A549 (cell line): ENCODE measurements at regions not wholly inside any gene's neighbourhood (a gene's known extent, or its start where the extent isn't known, plus 50 kb on each side); places are given as distances from the start of the nearest gene placed in this dataset.

Experiments
- ATAC-seq, 2 experiments: fragments of 200-7000 bp in 1 of 2; fragments of >200 bp in 1 of 2; cut with Nextera tagmentation in 1 of 2; cut with Tn5 transposase in 1 of 2; 3 replicates each; pipeline versions ENCODE4 v1.8.0 to v1.9.1; 2018 to 2020; ENCODE audit warnings: mild to moderate bottlenecking in 1 of 2, moderate library complexity in 1 of 2
- CTCF ChIA-PET: fragments of 300-600 bp; sonication (Branson Sonifier 250); formaldehyde crosslinking; extraction: SDS; loops from one replicate; lab custom pipeline; 2021; ENCODE audit warnings: antibody characterized with exemption, inconsistent platforms; lab: Yijun Ruan, JAX
- POLR2A ChIA-PET: fragments of 350-600 bp; formaldehyde crosslinking; extraction: SDS; loops from one replicate; lab custom pipeline; 2021; ENCODE audit warnings: antibody characterized with exemption, inconsistent platforms; lab: Yijun Ruan, JAX
- DNase-seq, 2 experiments: peaks; one replicate each; pipeline versions ENCODE4 v3.0.0 to v3.0.0-alpha.2; 2011 to 2016; ENCODE audit warnings: low read depth in 1 of 2, low spot score in 1 of 2
- FAIRE-seq: peaks from 2 replicates; lab custom pipeline; 2011; peaks lifted over from hg19 to GRCh38; lab: Jason Lieb, UNC
- H3K27ac ChIP-seq, 2 experiments: fragments of >200 bp; sonication (Bioruptor Twin); formaldehyde crosslinking; 3 replicates each; pipeline ENCODE4 v1.5.1; 2016 to 2017
- H3K4me1 ChIP-seq: fragments of >200 bp; sonication (Bioruptor Twin); formaldehyde crosslinking; 3 replicates; pipeline ENCODE4 v1.6.1; 2016
- H3K4me2 ChIP-seq: fragments of >200 bp; sonication (Bioruptor Twin); formaldehyde crosslinking; 3 replicates; pipeline ENCODE4 v1.6.1; 2016
- H3K4me3 ChIP-seq: fragments of >200 bp; sonication (Bioruptor Twin); formaldehyde crosslinking; 3 replicates; pipeline ENCODE4 v1.5.1; 2016
- H3K9me3 ChIP-seq: fragments of >200 bp; sonication (Bioruptor Twin); formaldehyde crosslinking; 3 replicates; pipeline ENCODE4 v1.6.1; 2016
- ATOH8 ChIP-seq: fragments of 250-450 bp; sonication (Bioruptor Pico); IDR thresholded peaks from 2 replicates; pipeline ENCODE4 v1.5.0; 2020; ENCODE audit warnings: low read depth, mild to moderate bottlenecking, moderate library complexity
- CEBPB ChIP-seq, 2 experiments: fragments of >200 bp in 1 of 2; sonication (Bioruptor Twin) in 1 of 2; formaldehyde crosslinking in 1 of 2; IDR thresholded peaks; 2 replicates each; pipeline ENCODE4 v1.6.1; 2012 to 2016
- CHD4 ChIP-seq: fragments of 200-600 bp; sonication (generic); IDR thresholded peaks from 2 replicates; pipeline ENCODE4 v1.6.1; 2016; ENCODE audit warnings: antibody characterized with exemption, mild to moderate bottlenecking, borderline replicate concordance
- FOXS1 ChIP-seq: fragments of 250-450 bp; sonication (Bioruptor Pico); IDR thresholded peaks from 2 replicates; pipeline ENCODE4 v1.5.0; 2020; ENCODE audit warnings: mild to moderate bottlenecking, moderate library complexity
- HOXB13 ChIP-seq: fragments of 250-450 bp; sonication (Bioruptor Pico); IDR thresholded peaks from 2 replicates; pipeline ENCODE4 v1.5.0; 2020; ENCODE audit warnings: low read depth, mild to moderate bottlenecking, moderate library complexity
- JUN ChIP-seq, 2 experiments: fragments of >200 bp; sonication (Bioruptor Twin); formaldehyde crosslinking; IDR thresholded peaks; 2 replicates in 1 of 2; 3 replicates in 1 of 2; pipeline ENCODE4 v1.6.1; 2016 to 2017
- KDM5A ChIP-seq: fragments of 200-600 bp; sonication (generic); IDR thresholded peaks from 2 replicates; pipeline ENCODE4 v1.6.1; 2016; ENCODE audit warnings: antibody characterized with exemption, mild to moderate bottlenecking
- MAFK ChIP-seq: fragments of 450-650 bp; IDR thresholded peaks from 2 replicates; pipeline ENCODE4 v1.6.1; 2014; ENCODE audit not compliant: partially characterized antibody
- NFE2L2 ChIP-seq: fragments of 150-350 bp; conservative IDR thresholded peaks from 2 replicates; pipeline ENCODE4 v1.6.1; 2014; ENCODE audit warnings: low read length
- NPAS2 ChIP-seq: fragments of 250-450 bp; sonication (Bioruptor Pico); IDR thresholded peaks from 2 replicates; pipeline ENCODE4 v1.8.0; 2022; ENCODE audit warnings: mild to moderate bottlenecking, moderate library complexity, borderline replicate concordance
- POLR2A ChIP-seq: IDR thresholded peaks from 2 replicates; pipeline ENCODE4 v1.6.1; 2012; ENCODE audit warnings: mild to moderate bottlenecking, low read length
- POLR2AphosphoS2 ChIP-seq: conservative IDR thresholded peaks from 2 replicates; pipeline ENCODE4 v1.6.1; 2012; ENCODE audit warnings: low read length, improper control_type of control experiment, inconsistent platforms
- RAD21 ChIP-seq, 2 experiments: fragments of >200 bp in 1 of 2; sonication (Bioruptor Twin) in 1 of 2; formaldehyde crosslinking in 1 of 2; IDR thresholded peaks in 1 of 2; conservative IDR thresholded peaks in 1 of 2; 2 replicates in 1 of 2; 3 replicates in 1 of 2; pipeline ENCODE4 v1.6.1; 2012 to 2018; ENCODE audit warnings: inconsistent platforms in 1 of 2
- SMC3 ChIP-seq: fragments of >200 bp; sonication (Bioruptor Twin); formaldehyde crosslinking; IDR thresholded peaks from 3 replicates; pipeline ENCODE4 v1.6.1; 2018; ENCODE audit warnings: inconsistent platforms
- TFCP2L1 ChIP-seq: fragments of 250-450 bp; sonication (Bioruptor Pico); IDR thresholded peaks from 2 replicates; pipeline ENCODE4 v1.5.0; 2021; ENCODE audit warnings: mild to moderate bottlenecking
- WGBS: methylation state at CpG from one replicate; pipeline ENCODE4 v1.1.6; 2017; ENCODE audit errors: missing lambda C conversion rate; 5-methylcytosine and 5-hydroxymethylcytosine counted together
- TF ChIP-seq, protein P1 (sequence below): fragments of 450-650 bp; IDR thresholded peaks from 2 replicates; pipeline ENCODE4 v1.6.1; 2014; ENCODE audit warnings: antibody characterized with exemption
- TF ChIP-seq, protein P2 (sequence below): fragments of 150-350 bp; IDR thresholded peaks from 2 replicates; pipeline ENCODE4 v1.6.1; 2014; ENCODE audit warnings: low read depth, mild to moderate bottlenecking, low read length

DNA sequence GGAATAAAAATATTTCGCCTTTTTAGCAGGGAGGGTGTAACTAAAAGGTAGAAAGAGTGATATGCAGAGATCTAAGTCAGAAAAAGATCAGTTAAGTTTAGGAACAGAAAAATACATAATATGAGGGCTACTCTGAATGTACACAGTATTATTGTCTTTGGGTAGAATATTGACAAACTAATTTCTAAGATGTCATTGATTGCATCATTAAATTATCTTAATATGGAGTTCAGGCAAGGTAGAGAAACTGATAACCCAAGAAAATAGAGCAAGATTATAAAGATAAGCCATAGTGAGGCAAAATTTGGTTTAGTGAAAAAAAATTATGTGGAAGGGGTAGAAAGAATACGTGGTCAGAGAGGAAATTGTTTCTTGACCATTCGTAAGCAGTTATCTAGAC, 629.0 kb upstream of the NXPH2 start:
- FAIRE-seq (no peak), DNase-seq (no peak), ATAC-seq (no peak)
- Histone ChIP-seq H3K27ac (no peak overlapping the region), H3K4me3 (no peak overlapping the region), H3K9me3 (no peaks in the 10 kb centered on the region), H3K4me1 (no peaks in the 10 kb centered on the region), H3K4me2 (no peak overlapping the region)
- ChIA-PET POLR2A (no interaction called here), CTCF (no interaction called here)
- WGBS, result 17% methylated on average over 3 of the region's 3 CpGs
- TF ChIP-seq JUN (IDR thresholded peaks at IDR 0.05), result no peak
- no peak for TF ChIP-seq CHD4
- no peak for TF ChIP-seq POLR2AphosphoS2
- no peak for TF ChIP-seq HOXB13 (CRISPR knock-in tag)
- TF ChIP-seq FOXS1 (CRISPR knock-in tag), result no peak
- TF ChIP-seq MAFK, result no peak
- TF ChIP-seq SMC3, result no peak
- TF ChIP-seq NFE2L2, result no peak
- TF ChIP-seq TFCP2L1 (CRISPR knock-in tag), result no peak
- TF ChIP-seq, protein P1, sequence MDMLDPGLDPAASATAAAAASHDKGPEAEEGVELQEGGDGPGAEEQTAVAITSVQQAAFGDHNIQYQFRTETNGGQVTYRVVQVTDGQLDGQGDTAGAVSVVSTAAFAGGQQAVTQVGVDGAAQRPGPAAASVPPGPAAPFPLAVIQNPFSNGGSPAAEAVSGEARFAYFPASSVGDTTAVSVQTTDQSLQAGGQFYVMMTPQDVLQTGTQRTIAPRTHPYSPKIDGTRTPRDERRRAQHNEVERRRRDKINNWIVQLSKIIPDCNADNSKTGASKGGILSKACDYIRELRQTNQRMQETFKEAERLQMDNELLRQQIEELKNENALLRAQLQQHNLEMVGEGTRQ, result no peak
- TF ChIP-seq ATOH8 (CRISPR knock-in tag), result no peak
- TF ChIP-seq NPAS2 (CRISPR knock-in tag), result no peak
- TF ChIP-seq, all 56 proteins: peak for 0

GRCh38 chr2:139403948-139404347, 623.8 kb upstream of the NXPH2 start:
- H3K4me2 ChIP-seq, result no peak overlapping the region
- no peak for DNase-seq
- WGBS, result 13% methylated on average over 2 of the region's 2 CpGs
- no peak overlapping the region for H3K27ac ChIP-seq
- H3K9me3 ChIP-seq, result no peaks in the 10 kb centered on the region
- ChIA-PET CTCF (no interaction called here), POLR2A (no interaction called here)
- no peaks in the 10 kb centered on the region for H3K4me1 ChIP-seq
- H3K4me3 ChIP-seq, result no peak overlapping the region
- TF ChIP-seq NFE2L2 (no peak), CEBPB (IDR thresholded peaks at IDR 0.05) (no peak), KDM5A (no peak), CHD4 (no peak), RAD21 (conservative IDR thresholded peaks at IDR 0.05 in 1 of 2, IDR thresholded peaks at IDR 0.05 in 1 of 2) (no peak), HOXB13 (CRISPR knock-in tag) (no peak), POLR2A (no peak)
- TF ChIP-seq, protein P2, sequence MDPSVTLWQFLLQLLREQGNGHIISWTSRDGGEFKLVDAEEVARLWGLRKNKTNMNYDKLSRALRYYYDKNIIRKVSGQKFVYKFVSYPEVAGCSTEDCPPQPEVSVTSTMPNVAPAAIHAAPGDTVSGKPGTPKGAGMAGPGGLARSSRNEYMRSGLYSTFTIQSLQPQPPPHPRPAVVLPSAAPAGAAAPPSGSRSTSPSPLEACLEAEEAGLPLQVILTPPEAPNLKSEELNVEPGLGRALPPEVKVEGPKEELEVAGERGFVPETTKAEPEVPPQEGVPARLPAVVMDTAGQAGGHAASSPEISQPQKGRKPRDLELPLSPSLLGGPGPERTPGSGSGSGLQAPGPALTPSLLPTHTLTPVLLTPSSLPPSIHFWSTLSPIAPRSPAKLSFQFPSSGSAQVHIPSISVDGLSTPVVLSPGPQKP, result no peak
- TF ChIP-seq, all 56 proteins: peak for 0
- FAIRE-seq (no peak), ATAC-seq (no peak)

- H3K4me1 ChIP-seq, result no peaks in the 10 kb centered on the region
- no peak for TF ChIP-seq ATOH8 (CRISPR knock-in tag)
- TF ChIP-seq, protein P1, result no peak
- TF ChIP-seq, all 56 proteins: peak for 0
- Histone ChIP-seq H3K9me3 (no peaks in the 10 kb centered on the region), H3K27ac (no peak overlapping the region), H3K4me2 (no peak overlapping the region), H3K4me3 (no peak overlapping the region)
- CTCF ChIA-PET, result no interaction called here
- ATAC-seq (no peak), FAIRE-seq (no peak), DNase-seq (no peak)
- POLR2A ChIA-PET, result no interaction called here
- 11% methylated on average over 2 of the region's 2 CpGs for WGBS
Observed at GRCh38 chr2:139394801-139395200, 614.6 kb upstream of the NXPH2 start.
